Pancreas (tissue), 10 donors: ENCODE measurements at regions not wholly inside any gene's neighbourhood (a gene's known extent, or its start where the extent isn't known, plus 50 kb on each side); places are given as distances from the start of the nearest gene placed in this dataset.

ENCODE experiments used
- ATAC-seq, 4 donors: fragments of 200-7000 bp; cut with Tn5 transposase; one replicate each; pipeline versions ENCODE4 v1.8.0 to v1.9.1; 2020; ENCODE audit warnings: mild to moderate bottlenecking in 4 of 4, moderate library complexity in 4 of 4
- DNase-seq, 6 donors: peaks; one replicate each; pipeline ENCODE4 v3.0.0-alpha.2; 2020
- FAIRE-seq: peaks from 2 replicates; lab custom pipeline; 2012; peaks lifted over from hg19 to GRCh38; lab: Jason Lieb, UNC
- H3K27ac ChIP-seq, 4 donors: fragments of 200-600 bp; sonication (generic); 1 replicate in 3 of 4; 2 replicates in 1 of 4; pipeline versions ENCODE4 v1.5.0 to v1.8.0; 2020
- H3K27me3 ChIP-seq, 4 donors: fragments of 200-600 bp; one replicate each; pipeline ENCODE4 v1.8.0; 2021
- H3K36me3 ChIP-seq, 3 donors: fragments of 200-600 bp; sonication (generic) in 1 of 3; one replicate each; pipeline versions ENCODE4 v1.5.0 to v1.8.0; 2020 to 2021
- H3K4me1 ChIP-seq, 3 donors: fragments of 200-600 bp; one replicate each; pipeline ENCODE4 v1.8.0; 2021
- H3K4me3 ChIP-seq, 4 donors: fragments of 200-600 bp; sonication (generic) in 2 of 4; one replicate each; pipeline versions ENCODE4 v1.5.0 to v1.8.0; 2020 to 2021
- H3K9me3 ChIP-seq, 4 donors: fragments of 200-600 bp; one replicate each; pipeline ENCODE4 v1.8.0; 2021
- CTCF ChIP-seq, 4 donors: fragments of 200-600 bp; sonication (generic) in 3 of 4; IDR thresholded peaks; one replicate each; pipeline versions ENCODE4 v1.5.0 to v1.8.0; 2021; ENCODE audit warnings: antibody characterized with exemption in 4 of 4
- WGBS, 2 donors: extraction: QIAGEN DNeasy Blood & Tissue Kit; methylation state at CpG; one replicate each; pipeline ENCODE4 v1.1.7; 2013; 5-methylcytosine and 5-hydroxymethylcytosine counted together
- intact Hi-C, 3 donors: fragments of 100-400 bp; cut with DNase I; formaldehyde crosslinking; loops; one replicate each; pipeline versions ENCODE4 v1.11.1 to v1.14.2; 2022
- donor health status: healthy with polysubstance abuse.
- donor health status: DM: no; HTN: no; CAD: no; lungs with moderate emphysema.
- donor health status: DM: no; HTN: no; CAD: no.
- donor health status: control.
- donor health status: control.
- donor health status: Bipolar disorder and iron deficiency.
- donor health status: DM: yes; HTN: yes; CAD: no.
- donor health status: DM: no; HTN: no; CAD: no.
- donor health status: DM: no; HTN: no; CAD: no.
- donor health status: DM: yes; HTN: yes; CAD: no.

- Histone ChIP-seq H3K36me3 (no peaks in the 10 kb centered on the region), H3K9me3 (no peaks in the 10 kb centered on the region), H3K27me3 (peaks cover 0 to 7% (median 0%) of the 10 kb centered on the region in 4 donors), H3K4me1 (no peaks in the 10 kb centered on the region), H3K27ac (no peak overlapping the region), H3K4me3 (no peak overlapping the region)
- ATAC-seq (no peak), FAIRE-seq (no peak), DNase-seq (no peak)
- WGBS, 2 donors: 70 to 71% methylated on average over 12 of the region's 12 CpGs
- intact Hi-C loops: no loop called here
- TF ChIP-seq CTCF (IDR thresholded peaks at IDR 0.05): no peak
Observed at GRCh38 chr14:22071006-22071405, 397.4 kb upstream of the OR4E1 start.

DNA sequence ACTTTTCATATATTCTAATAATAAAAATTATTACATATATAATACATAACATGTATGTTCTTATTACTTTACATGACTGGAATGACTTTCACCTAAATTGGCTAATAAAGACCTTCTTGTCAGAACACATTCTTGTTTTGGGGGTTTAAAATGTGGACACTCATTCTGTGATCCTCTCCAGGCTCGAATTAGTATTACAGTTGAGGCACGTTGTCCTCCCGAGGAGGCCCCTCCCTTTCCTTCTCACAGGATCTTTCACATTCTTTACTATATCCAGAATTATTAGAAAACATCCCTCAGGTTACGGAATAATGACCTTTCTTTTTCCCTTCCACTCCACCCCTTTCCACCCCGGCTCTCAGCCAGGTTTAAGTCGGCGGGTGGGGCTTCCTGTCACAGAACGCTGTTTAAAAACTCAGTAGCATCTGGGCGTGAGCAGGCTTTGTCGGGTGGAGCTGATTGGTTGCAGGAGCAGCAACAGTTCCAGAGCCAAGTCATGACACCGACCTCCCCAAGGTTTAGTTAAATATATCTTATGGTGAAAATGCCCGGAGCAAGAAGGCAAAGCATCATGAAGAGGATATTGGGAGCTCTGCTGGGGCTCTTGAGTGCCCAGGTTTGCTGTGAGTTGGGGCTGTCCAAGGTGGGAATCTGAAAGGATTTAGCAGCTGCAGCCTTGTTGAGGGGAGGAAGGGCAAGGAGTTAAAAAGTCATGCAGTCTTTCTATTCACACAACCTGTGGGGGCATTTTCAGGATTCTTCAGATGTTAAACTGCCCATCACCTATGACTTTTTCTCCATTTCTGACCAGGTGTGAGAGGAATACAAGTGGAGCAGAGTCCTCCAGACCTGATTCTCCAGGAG is 396.7 kb upstream of the OR4E1 start:
- Histone ChIP-seq H3K36me3 (no peaks in the 10 kb centered on the region), H3K4me1 (no peaks in the 10 kb centered on the region), H3K27ac (no peak overlapping the region), H3K9me3 (no peaks in the 10 kb centered on the region), H3K4me3 (no peak overlapping the region), H3K27me3 (peaks cover 0 to 7% (median 0%) of the 10 kb centered on the region in 4 donors)
- intact Hi-C loops: no loop called here
- no peak for ATAC-seq
- FAIRE-seq: no peak
- 8 to 10% methylated on average over 12 of the region's 12 CpGs for WGBS, 2 donors
- no peak for DNase-seq
- no peak for TF ChIP-seq CTCF (IDR thresholded peaks at IDR 0.05)

DNA sequence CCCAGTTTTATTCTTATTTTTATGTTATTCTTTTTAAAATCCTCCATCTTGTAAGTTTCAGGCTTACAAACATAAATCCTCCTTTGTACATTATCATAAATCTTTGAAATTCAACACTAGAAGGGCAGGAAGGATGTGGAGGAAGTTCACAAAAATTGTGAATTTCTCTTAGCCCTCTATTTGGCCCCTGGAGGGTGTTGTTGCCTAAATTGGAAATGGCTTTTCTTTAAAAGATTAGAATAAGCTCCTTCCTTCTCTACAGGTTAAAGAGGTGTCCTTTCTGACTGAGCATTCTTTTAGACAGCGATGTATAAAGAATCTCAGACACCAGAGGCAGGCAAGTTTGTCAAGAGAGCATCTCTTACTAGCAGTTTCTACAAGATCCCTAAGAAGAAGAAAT is 391.7 kb upstream of the OR4E1 start:
- intact Hi-C loops: no loop called here
- no peak for FAIRE-seq
- Histone ChIP-seq H3K27ac (no peak overlapping the region), H3K27me3 (peaks cover 0 to 7% (median 0%) of the 10 kb centered on the region in 4 donors), H3K9me3 (no peaks in the 10 kb centered on the region), H3K4me3 (no peak overlapping the region), H3K4me1 (no peaks in the 10 kb centered on the region), H3K36me3 (no peaks in the 10 kb centered on the region)
- 77 to 86% methylated on average over 1 of the region's 1 CpG for WGBS, 2 donors
- no peak for ATAC-seq
- DNase-seq: no peak
- TF ChIP-seq CTCF (IDR thresholded peaks at IDR 0.05): no peak

- DNase-seq: no peak
- Histone ChIP-seq H3K9me3 (no peaks in the 10 kb centered on the region), H3K36me3 (no peaks in the 10 kb centered on the region), H3K27me3 (no peaks in the 10 kb centered on the region), H3K4me1 (no peaks in the 10 kb centered on the region), H3K27ac (no peak overlapping the region), H3K4me3 (no peak overlapping the region)
- FAIRE-seq: no peak
- no peak for ATAC-seq
- no peak for TF ChIP-seq CTCF (IDR thresholded peaks at IDR 0.05)
- intact Hi-C loops: no loop called here
- 67 to 77% methylated on average over 4 of the region's 4 CpGs for WGBS, 2 donors
Observed at GRCh38 chr14:22059201-22059600, 385.6 kb upstream of the OR4E1 start.

DNA sequence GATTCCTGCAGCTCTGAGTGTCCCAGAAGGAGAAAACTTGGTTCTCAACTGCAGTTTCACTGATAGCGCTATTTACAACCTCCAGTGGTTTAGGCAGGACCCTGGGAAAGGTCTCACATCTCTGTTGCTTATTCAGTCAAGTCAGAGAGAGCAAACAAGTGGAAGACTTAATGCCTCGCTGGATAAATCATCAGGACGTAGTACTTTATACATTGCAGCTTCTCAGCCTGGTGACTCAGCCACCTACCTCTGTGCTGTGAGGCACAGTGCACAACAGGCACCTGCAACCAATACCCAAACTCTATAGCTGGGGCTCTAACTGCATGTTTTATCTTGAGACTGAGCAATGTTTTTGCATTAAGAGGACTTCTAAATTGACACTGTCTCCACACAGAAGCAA is 379.2 kb upstream of the OR4E1 start:
- ATAC-seq: no peak
- DNase-seq: no peak

More for the DNA sequence above, 379.2 kb upstream of the OR4E1 start:
- no peaks in the 10 kb centered on the region for H3K9me3 ChIP-seq
- no peaks in the 10 kb centered on the region for H3K36me3 ChIP-seq
- H3K4me3 ChIP-seq: no peak overlapping the region
- no peak for FAIRE-seq
- WGBS, 2 donors: 47 to 52% methylated on average over 3 of the region's 3 CpGs
- intact Hi-C loops: no loop called here
- no peak overlapping the region for H3K27ac ChIP-seq
- TF ChIP-seq CTCF (IDR thresholded peaks at IDR 0.05): no peak
- no peaks in the 10 kb centered on the region for H3K4me1 ChIP-seq
- no peaks in the 10 kb centered on the region for H3K27me3 ChIP-seq
